CD4-positive, alpha-beta T cell treated with Interferon alpha-2 for 1 hour (primary cell): ENCODE measurements at regions not wholly inside any gene's neighbourhood (a gene's known extent, or its start where the extent isn't known, plus 50 kb on each side); places are given as distances from the start of the nearest gene placed in this dataset.

ENCODE experiments used
- DNase-seq, 2 donors: peaks; one replicate each; pipeline ENCODE4 v3.0.0-alpha.2; 2020 to 2022

- no peak for DNase-seq
Observed at GRCh38 chr5:8332666-8333445, 463.9 kb downstream of the MTRR start.

- DNase-seq: no peak
Observed at GRCh38 chr5:8333485-8333884, 464.5 kb downstream of the MTRR start.

- DNase-seq: no peak
Observed at GRCh38 chr5:8333977-8334376, 465.0 kb downstream of the MTRR start.

- no peak for DNase-seq
Observed at GRCh38 chr5:8340261-8340660, 471.3 kb downstream of the MTRR start.

- no peak for DNase-seq
Observed at GRCh38 chr5:8340739-8341344, 471.9 kb downstream of the MTRR start.

- no peak for DNase-seq
Observed at GRCh38 chr5:8341406-8341805, 472.5 kb downstream of the MTRR start.

GRCh38 chr5:8347984-8348383 is 479.0 kb downstream of the MTRR start:
- no peak for DNase-seq

GRCh38 chr5:8349855-8350254 is 480.9 kb downstream of the MTRR start:
- DNase-seq: no peak

- DNase-seq: no peak
Observed at GRCh38 chr5:8350644-8351339, 481.8 kb downstream of the MTRR start.

- no peak for DNase-seq
Observed at GRCh38 chr5:8355981-8356380, 487.0 kb downstream of the MTRR start.

GRCh38 chr5:8360012-8360411 is 491.1 kb downstream of the MTRR start:
- no peak for DNase-seq

- DNase-seq: no peak
Observed at GRCh38 chr5:8362495-8362894, 493.5 kb downstream of the MTRR start.

- DNase-seq: no peak
Observed at GRCh38 chr5:8363138-8363537, 494.2 kb downstream of the MTRR start.

- DNase-seq: no peak
Observed at GRCh38 chr5:8366266-8366665, 497.3 kb downstream of the MTRR start.

GRCh38 chr5:8376478-8376877 is 507.5 kb downstream of the MTRR start:
- DNase-seq: no peak

GRCh38 chr5:8381972-8382371 is 513.0 kb downstream of the MTRR start:
- DNase-seq: no peak

GRCh38 chr5:8382456-8382855 is 513.5 kb downstream of the MTRR start:
- DNase-seq: no peak

- DNase-seq: no peak
Observed at GRCh38 chr5:8383616-8384015, 514.7 kb downstream of the MTRR start.

GRCh38 chr5:8386719-8387288 is 517.9 kb downstream of the MTRR start:
- DNase-seq: no peak

GRCh38 chr5:8391911-8392310 is 523.0 kb downstream of the MTRR start:
- no peak for DNase-seq

- no peak for DNase-seq
Observed at GRCh38 chr5:8393240-8393639, 524.3 kb downstream of the MTRR start.

GRCh38 chr5:8394965-8395364 is 526.0 kb downstream of the MTRR start:
- no peak for DNase-seq

GRCh38 chr5:8396246-8396645 is 527.3 kb downstream of the MTRR start:
- no peak for DNase-seq

GRCh38 chr5:8396756-8397155 is 527.8 kb downstream of the MTRR start:
- no peak for DNase-seq
